HCEC 1CT (cell line): ENCODE measurements at regions not wholly inside any gene's neighbourhood (a gene's known extent, or its start where the extent isn't known, plus 50 kb on each side); places are given as distances from the start of the nearest gene placed in this dataset.
"Not testable (repeated sequence)": the region's sequence is repeated elsewhere in the genome, so short reads cannot be mapped to it uniquely, and the experiment has no call there.

Experiments used
- DNase-seq: peaks from one replicate; pipeline ENCODE4 v3.0.0-alpha.2; 2017

DNA sequence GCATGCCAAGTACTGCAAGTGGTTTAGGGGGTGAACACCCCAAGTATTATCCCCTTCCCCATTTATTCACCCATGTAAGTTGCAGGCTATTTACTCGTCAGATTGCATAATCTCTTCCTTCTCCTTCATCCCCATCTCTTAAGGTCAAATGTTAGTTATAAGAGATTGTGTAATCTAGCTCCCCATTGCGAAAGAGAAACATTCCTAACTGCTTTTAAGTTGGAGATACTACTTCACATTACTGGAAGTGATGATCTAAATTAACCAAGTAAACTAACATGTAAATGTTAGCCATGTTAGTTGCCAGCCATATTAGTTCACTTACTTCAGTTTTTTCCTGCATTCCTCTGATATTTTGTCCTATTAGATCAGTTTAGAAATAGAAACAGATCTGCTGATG is 262.3 kb downstream of the TAF11L14 start:
- no peak for DNase-seq

DNA sequence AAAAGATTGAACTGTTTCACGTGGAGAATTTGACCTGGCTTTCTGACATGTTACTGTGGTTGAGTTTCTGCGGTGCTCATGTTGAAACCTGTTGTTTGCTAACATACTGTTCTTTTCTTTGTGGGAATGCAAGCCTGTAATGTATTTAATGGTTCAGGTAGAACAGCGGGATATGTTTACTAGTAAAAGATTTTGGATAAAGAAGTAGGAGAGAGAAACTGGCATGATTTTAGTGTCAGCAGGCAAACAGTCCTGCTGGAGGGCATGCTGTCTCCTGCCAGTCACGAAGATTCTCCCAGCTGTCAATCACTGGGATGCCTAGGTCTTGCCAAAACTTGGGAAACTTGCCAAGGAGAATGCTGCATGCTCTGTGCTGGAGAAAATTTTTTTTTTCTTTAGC is 263.5 kb downstream of the TAF11L14 start:
- DNase-seq: no peak

GRCh38 chr5:17898766-17899165 is 264.5 kb downstream of the TAF11L14 start:
- no peak for DNase-seq

- DNase-seq: no peak
Observed at GRCh38 chr5:17907094-17907493, 272.8 kb downstream of the TAF11L14 start.

DNA sequence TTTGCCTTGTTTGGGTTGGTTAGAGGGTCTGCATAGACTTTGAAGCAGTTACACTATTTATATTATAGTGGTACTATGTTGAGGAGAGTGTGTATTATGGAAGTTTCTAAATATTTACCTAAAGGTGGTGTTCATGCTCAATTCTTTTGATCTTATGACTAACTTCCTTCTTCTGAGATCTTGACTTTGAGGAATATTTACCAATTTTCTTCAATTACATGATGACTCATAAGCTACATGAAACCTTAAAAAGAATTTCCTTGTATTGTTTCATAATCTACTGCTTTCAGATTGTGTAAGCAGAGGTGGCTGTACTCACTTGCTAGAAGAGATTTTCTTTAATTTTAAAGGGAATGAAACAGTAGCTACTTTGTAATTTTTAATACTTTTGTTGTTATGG is 276.1 kb downstream of the TAF11L14 start:
- DNase-seq: no peak

DNA sequence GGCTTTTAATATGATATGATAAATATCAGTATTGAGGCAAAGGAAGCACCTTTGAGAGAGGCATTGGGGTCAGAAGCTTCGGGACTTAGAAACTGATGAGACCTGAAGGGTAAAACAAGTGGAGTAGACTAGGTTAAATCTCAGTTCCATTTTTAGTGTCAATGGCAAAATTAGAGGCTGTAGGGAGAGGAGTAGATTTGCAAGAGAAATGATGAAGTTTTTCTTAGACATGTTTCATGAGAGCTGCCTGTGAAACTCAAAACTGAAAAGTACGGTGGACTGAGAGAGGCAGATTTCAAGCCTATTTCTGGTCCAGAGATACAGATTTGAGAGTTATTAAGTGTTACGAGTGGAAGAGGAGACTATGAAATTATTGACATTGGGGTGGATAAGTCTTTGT is 278.5 kb downstream of the TAF11L14 start:
- no peak for DNase-seq

DNA sequence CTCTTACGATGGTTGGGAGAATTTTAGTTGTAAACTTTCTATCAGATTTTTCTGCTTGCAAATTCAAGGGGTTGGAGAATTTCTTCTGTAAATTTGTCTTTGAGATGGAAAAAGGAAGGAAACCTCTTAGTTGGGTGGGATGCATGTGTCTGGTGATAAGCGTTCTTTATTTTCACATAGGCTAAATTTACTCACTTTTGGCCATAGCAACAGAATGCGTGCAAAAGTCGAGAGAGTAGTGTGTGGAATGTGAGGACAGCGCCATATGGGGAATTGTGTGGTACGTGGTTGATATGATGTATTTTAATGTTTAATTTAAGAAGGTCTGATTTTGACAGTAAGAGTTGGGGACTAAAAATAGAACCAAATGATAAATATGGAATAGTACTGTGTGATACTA is 282.2 kb downstream of the TAF11L14 start:
- no peak for DNase-seq

- DNase-seq: no peak
Observed at GRCh38 chr5:17917465-17917864, 283.2 kb downstream of the TAF11L14 start.

DNA sequence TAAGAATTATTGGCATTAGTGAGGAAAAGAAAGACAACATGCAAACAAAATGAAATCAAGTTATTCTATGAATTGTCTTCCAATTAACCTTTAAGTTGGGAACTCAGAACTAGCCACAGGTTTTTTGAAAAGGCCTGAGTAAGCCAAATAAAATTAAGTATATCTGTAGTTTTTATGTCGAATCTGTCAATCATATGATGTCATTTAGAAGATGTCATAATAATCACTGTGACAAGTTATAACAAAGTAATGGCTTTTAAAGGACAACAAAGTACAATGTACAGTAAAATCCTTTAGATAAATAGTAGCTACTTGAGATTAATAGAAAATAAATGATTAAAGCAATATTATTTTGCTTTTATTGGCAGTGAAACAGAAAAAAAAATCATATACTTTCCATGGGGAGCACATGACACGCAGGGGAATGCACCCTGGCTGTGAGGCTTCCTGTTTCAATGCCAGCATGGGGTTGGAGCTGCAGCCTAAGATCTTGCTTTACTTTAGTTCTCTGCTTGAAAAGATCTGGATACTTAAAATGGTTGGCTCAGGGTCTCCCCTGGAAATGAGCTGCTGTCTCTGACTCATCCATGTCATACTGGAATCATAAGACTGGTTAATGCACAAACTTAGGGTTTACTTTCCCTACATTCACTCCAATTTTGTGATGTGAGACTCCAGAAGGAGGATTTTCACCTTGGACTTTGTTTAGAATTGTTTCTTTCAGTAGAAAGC is 284.3 kb downstream of the TAF11L14 start:
- no peak for DNase-seq

DNA sequence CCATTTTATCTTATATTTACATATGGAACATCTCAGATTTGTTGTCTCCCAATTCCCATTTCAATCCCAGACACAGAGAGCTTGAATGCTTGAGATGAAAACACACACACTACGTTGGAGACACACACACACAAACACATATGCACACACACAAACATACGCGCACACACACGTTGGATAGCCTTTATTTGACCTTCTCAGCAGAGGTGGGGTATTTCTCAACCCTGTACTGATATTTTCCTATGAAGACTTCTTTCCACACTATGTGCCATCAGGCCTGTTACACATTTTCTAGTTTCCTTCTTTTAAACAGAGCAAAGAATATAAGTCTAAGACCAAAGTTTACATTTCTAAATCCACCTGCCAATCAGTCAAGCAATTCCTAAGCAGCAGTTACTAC is 291.0 kb downstream of the TAF11L14 start:
- DNase-seq: no peak

DNA sequence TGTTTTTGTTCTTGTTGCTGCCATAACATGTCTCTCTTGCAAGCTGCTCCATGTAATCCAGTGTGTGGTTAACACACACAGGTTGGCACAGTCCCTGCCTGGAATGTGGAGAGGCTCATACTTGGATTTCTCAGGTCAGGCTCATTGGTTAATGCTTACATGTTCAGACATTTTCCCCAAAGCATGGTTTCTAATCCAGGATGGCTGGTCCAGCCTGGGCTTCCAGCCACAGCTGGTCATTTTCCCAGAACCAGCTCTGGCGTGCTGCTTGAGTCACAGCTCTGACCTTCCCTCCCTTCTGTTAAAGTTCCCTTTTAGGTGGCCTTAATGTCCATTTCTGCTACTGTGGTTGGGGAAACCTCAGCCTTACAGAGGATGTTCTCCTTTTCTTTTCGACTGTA is 294.3 kb downstream of the TAF11L14 start:
- DNase-seq: no peak

GRCh38 chr5:17929171-17929570 is 294.9 kb downstream of the TAF11L14 start:
- no peak for DNase-seq

- DNase-seq: no peak
Observed at GRCh38 chr5:17930346-17930745, 296.1 kb downstream of the TAF11L14 start.

GRCh38 chr5:17944046-17944445 is 309.8 kb downstream of the TAF11L14 start:
- no peak for DNase-seq

GRCh38 chr5:17947029-17947428 is 312.8 kb downstream of the TAF11L14 start:
- DNase-seq: no peak

GRCh38 chr5:17951392-17952169 is 317.3 kb downstream of the TAF11L14 start:
- DNase-seq: no peak

GRCh38 chr5:17952231-17952630 is 318.0 kb downstream of the TAF11L14 start:
- no peak for DNase-seq

GRCh38 chr5:17964067-17964466 is 329.8 kb downstream of the TAF11L14 start:
- DNase-seq: no peak

- no peak for DNase-seq
Observed at GRCh38 chr5:17966640-17967402, 332.6 kb downstream of the TAF11L14 start.

DNA sequence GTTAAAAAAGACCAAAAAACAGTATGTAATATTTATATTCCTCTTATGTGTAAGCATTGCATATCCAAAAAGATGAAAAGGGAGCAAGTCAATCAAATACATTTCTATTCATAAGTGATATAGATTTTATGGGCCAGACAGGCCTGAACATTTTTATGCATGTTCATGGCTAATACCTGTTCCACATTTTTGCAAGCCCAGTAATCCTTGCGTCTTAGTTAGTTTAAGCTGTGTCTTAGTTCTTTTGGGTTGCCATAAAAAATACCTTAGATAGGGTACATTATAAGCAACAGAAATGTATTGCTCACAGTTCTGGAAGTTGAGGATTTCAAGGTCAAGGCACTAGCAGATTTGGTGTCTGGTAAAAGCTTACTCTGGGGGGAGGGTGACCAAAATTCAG is 342.1 kb downstream of the TAF11L14 start:
- DNase-seq: no peak

- no peak for DNase-seq
Observed at GRCh38 chr5:17978954-17979353, 344.7 kb downstream of the TAF11L14 start.

GRCh38 chr5:17982626-17983025 is 348.4 kb downstream of the TAF11L14 start:
- DNase-seq: not testable (repeated sequence)

DNA sequence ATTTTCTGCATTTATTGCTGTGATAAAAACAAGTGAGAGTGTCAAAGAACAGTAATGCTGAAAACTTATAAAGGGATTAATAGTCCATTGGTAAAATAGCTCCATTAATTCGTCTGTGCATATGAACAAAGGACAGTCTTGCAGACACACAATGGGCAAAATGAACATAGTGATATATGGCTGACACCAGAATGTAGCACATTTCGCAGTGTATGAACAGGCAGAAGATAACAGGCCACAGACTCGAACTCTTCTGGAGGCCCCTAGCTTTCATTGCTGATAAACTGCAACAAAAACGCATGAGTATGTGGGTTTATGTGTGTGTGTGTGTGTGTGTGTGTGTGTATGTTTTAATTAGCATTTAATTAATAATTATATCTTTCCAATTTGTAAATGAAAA is 354.8 kb downstream of the TAF11L14 start:
- DNase-seq: no peak
